Esophagus muscularis mucosa (tissue), 3 donors: ENCODE measurements at regions not wholly inside any gene's neighbourhood (a gene's known extent, or its start where the extent isn't known, plus 50 kb on each side); places are given as distances from the start of the nearest gene placed in this dataset.

Experiments used
- CTCF ChIP-seq, 3 experiments: fragments of 200-600 bp in 2 of 3; fragments of 450-650 bp in 1 of 3; sonication (generic) in 2 of 3; IDR thresholded peaks; one replicate each; pipeline ENCODE4 v1.5.1; 2017 to 2019; ENCODE audit warnings: antibody characterized with exemption in 3 of 3, mild to moderate bottlenecking in 2 of 3, moderate library complexity in 1 of 3
- POLR2A ChIP-seq: fragments of 450-650 bp; IDR thresholded peaks from one replicate; pipeline ENCODE4 v1.6.1; 2017; ENCODE audit warnings: antibody characterized with exemption, moderate library complexity, mild to moderate bottlenecking, low read depth
- POLR2AphosphoS5 ChIP-seq, 2 donors: sonication (generic); formaldehyde crosslinking; IDR thresholded peaks; one replicate each; pipeline ENCODE4 v1.6.1; 2017; ENCODE audit warnings: antibody characterized with exemption in 2 of 2

GRCh38 chr6:91141346-91141745 lies 554.5 kb upstream of the MAP3K7 start:
- TF ChIP-seq POLR2AphosphoS5 (IDR thresholded peaks at IDR 0.05) (no peak), CTCF (IDR thresholded peaks at IDR 0.05) (no peak), POLR2A (no peak)
